Type B pancreatic cell (in vitro differentiated cells): ENCODE measurements at regions not wholly inside any gene's neighbourhood (a gene's known extent, or its start where the extent isn't known, plus 50 kb on each side); places are given as distances from the start of the nearest gene placed in this dataset.

ENCODE experiments used
- DNase-seq: peaks from one replicate; pipeline ENCODE4 v3.0.0; 2021; ENCODE audit warnings: mixed read lengths; ENCODE audit not compliant: unreplicated experiment; ENCODE audit errors: extremely low spot score
- H3K27ac Mint-ChIP-seq: 2 replicates; pipeline ENCODE4 v1.8.0; 2021; ENCODE audit warnings: mild to moderate bottlenecking, mixed read lengths
- H3K27me3 Mint-ChIP-seq: 2 replicates; pipeline ENCODE4 v1.8.0; 2021; ENCODE audit warnings: mixed read lengths
- H3K36me3 Mint-ChIP-seq: 2 replicates; pipeline ENCODE4 v1.8.0; 2021; ENCODE audit warnings: mixed read lengths
- H3K4me1 Mint-ChIP-seq: one replicate; pipeline ENCODE4 v1.8.0; 2021; ENCODE audit warnings: mixed read lengths; ENCODE audit not compliant: unreplicated experiment
- H3K4me3 Mint-ChIP-seq: 2 replicates; pipeline ENCODE4 v1.8.0; 2021; ENCODE audit warnings: mild to moderate bottlenecking, mixed read lengths
- H3K9me3 Mint-ChIP-seq: 2 replicates; pipeline ENCODE4 v1.8.0; 2021; ENCODE audit warnings: mixed read lengths
- CTCF ChIP-seq: fragments of 200-600 bp; sonication (generic); conservative IDR thresholded peaks from 2 replicates; pipeline ENCODE4 v1.5.0; 2021; ENCODE audit warnings: antibody characterized with exemption, mild to moderate bottlenecking

DNA sequence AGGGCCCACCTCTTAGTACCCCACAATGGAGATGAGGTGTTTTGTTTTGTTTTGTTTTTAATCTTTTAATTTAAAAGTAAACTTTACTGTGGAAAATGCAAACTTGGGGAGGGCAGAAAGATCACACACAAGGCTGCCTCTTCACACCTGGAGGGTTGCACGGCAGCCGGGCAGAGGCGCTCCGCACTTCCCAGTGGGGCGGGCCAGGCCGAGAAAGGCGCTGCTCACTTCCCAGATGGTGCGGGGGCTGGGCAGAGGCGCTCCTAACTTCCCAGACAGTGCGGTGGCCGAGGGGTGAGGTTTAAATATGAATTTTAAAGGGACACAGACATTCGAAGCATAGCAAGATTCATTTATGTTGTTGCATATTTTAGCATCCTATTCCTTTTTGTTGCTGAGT is 235.9 kb upstream of the MTPN start:
- Mint-ChIP-seq H3K36me3 (no peaks in the 10 kb centered on the region), H3K4me3 (no peak overlapping the region), H3K9me3 (no peaks in the 10 kb centered on the region), H3K27me3 (no peaks in the 10 kb centered on the region), H3K4me1 (no peaks in the 10 kb centered on the region), H3K27ac (no peak overlapping the region)
- TF ChIP-seq CTCF = no peak
- no peak for DNase-seq

DNA sequence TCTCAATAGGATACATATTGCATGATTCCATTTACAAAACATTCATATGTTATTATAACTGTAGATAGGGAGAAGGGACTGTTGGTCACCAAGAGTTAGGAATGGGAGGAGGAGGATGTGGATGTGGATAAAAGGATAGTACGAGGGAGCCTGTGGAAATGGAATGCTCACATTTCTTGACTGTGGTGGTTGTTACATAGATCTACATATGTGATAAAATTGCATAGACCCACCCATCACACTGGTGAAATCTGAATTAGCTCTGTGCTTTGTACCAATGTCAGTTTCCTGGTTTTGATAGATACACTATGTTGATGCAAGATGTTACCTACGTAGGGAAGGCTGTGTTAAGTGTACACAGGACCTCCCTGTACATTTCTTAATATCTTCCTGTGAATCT is 233.5 kb upstream of the MTPN start:
- H3K4me3 Mint-ChIP-seq = no peak overlapping the region
- no peaks in the 10 kb centered on the region for H3K36me3 Mint-ChIP-seq
- H3K27me3 Mint-ChIP-seq = no peaks in the 10 kb centered on the region
- H3K27ac Mint-ChIP-seq = no peak overlapping the region
- no peak for DNase-seq
- H3K9me3 Mint-ChIP-seq = no peaks in the 10 kb centered on the region
- no peaks in the 10 kb centered on the region for H3K4me1 Mint-ChIP-seq
- no peak for TF ChIP-seq CTCF

DNA sequence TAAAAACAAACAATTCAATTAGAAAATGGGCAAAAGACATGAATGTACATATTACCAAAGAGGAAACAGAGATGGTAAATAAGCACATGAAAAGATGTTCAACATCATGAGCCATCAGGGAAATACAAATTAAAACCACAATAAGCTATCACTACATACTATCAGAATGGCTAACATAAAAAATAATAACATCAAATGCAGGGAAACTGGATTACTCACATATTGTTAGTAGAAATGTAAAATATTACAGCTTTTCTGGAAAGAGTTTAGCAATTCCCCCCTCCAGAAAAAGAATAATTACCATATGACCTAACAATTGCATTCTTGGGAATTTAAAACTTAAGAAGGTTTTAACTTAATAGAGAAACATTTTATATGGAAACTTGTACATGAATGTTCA is 232.9 kb upstream of the MTPN start:
- no peak for TF ChIP-seq CTCF
- Mint-ChIP-seq H3K27me3 (no peaks in the 10 kb centered on the region), H3K4me1 (no peaks in the 10 kb centered on the region), H3K27ac (no peak overlapping the region), H3K9me3 (no peaks in the 10 kb centered on the region), H3K4me3 (no peak overlapping the region), H3K36me3 (no peaks in the 10 kb centered on the region)
- DNase-seq = no peak

DNA sequence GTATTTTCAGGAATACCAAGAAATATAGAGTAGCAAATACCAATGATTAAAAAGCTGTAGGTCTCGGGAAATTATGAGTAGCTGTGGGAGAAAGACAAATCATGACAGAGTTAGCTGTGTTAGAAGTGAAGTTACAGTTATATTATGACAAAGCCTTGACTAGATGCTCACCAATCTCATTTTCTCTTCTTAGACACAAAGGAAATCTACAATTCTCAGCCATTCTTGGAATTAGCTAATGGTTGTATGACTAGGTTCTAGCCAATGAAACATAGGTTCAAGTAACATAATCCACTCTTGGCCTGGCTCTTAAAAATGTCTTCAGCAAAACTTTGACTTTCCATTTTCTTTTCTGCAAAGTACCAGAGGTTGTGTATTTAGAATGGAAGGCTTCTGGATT is 228.8 kb upstream of the MTPN start:
- no peak for DNase-seq
- Mint-ChIP-seq H3K27ac (no peak overlapping the region), H3K27me3 (no peaks in the 10 kb centered on the region), H3K36me3 (no peaks in the 10 kb centered on the region), H3K4me3 (no peak overlapping the region), H3K9me3 (no peaks in the 10 kb centered on the region), H3K4me1 (no peaks in the 10 kb centered on the region)
- TF ChIP-seq CTCF = no peak

GRCh38 chr7:136198168-136198567 is 221.0 kb upstream of the MTPN start:
- H3K27me3 Mint-ChIP-seq = no peaks in the 10 kb centered on the region
- TF ChIP-seq CTCF = no peak
- no peak overlapping the region for H3K4me3 Mint-ChIP-seq
- DNase-seq = no peak
- peaks cover 16% of the 10 kb centered on the region for H3K9me3 Mint-ChIP-seq
- peaks cover 3% of the 10 kb centered on the region for H3K36me3 Mint-ChIP-seq
- no peak overlapping the region for H3K27ac Mint-ChIP-seq
- H3K4me1 Mint-ChIP-seq = no peaks in the 10 kb centered on the region

DNA sequence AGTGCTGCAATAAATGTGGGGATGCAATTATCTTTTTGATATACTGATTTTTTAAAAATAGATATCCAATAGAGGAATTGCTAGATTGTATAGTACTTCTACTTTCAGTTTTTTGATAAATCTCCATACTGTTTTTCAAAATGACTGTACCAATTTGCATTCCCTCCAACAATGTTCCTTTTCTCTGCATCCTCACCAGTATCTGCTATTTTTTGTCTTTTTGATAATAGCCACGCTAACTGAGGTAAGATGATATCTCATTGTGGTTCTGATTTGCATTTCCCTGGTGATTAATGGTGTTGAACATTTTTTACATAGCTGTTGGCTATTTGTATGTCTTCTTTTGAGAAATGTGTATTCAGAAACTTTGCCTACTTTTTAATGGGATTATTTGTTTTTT is 217.7 kb upstream of the MTPN start:
- Mint-ChIP-seq H3K9me3 (peaks cover 16% of the 10 kb centered on the region), H3K4me1 (no peaks in the 10 kb centered on the region), H3K36me3 (peaks cover 3% of the 10 kb centered on the region), H3K27me3 (no peaks in the 10 kb centered on the region), H3K27ac (no peak overlapping the region), H3K4me3 (no peak overlapping the region)
- DNase-seq = no peak
- TF ChIP-seq CTCF = no peak
